Hepatocyte (in vitro differentiated cells): ENCODE measurements at regions not wholly inside any gene's neighbourhood (a gene's known extent, or its start where the extent isn't known, plus 50 kb on each side); places are given as distances from the start of the nearest gene placed in this dataset.

Experiments
- DNase-seq: peaks from one replicate; pipeline ENCODE4 v3.0.0-alpha.2; 2016; ENCODE audit warnings: low spot score
- H2AFZ ChIP-seq: fragments of 200-600 bp; sonication (generic); 2 replicates; pipeline ENCODE4 v1.6.0; 2016; ENCODE audit warnings: antibody characterized with exemption, mild to moderate bottlenecking
- H3K27ac ChIP-seq: fragments of 200-600 bp; sonication (generic); 2 replicates; pipeline ENCODE4 v1.5.1; 2016; ENCODE audit warnings: mild to moderate bottlenecking
- H3K27me3 ChIP-seq: fragments of 200-600 bp; sonication (generic); 2 replicates; pipeline ENCODE4 v1.6.1; 2016
- H3K36me3 ChIP-seq: fragments of 200-600 bp; sonication (generic); replicated peaks from 2 replicates; pipeline ENCODE4 v1.5.1; 2016; ENCODE audit warnings: low read depth; ENCODE audit not compliant: insufficient read depth
- H3K4me1 ChIP-seq: fragments of 200-600 bp; sonication (generic); 2 replicates; pipeline ENCODE4 v1.5.1; 2016; ENCODE audit warnings: mild to moderate bottlenecking, moderate library complexity; ENCODE audit not compliant: insufficient read depth
- H3K4me2 ChIP-seq: fragments of 200-600 bp; sonication (generic); 2 replicates; pipeline ENCODE4 v1.6.0; 2016
- H3K4me3 ChIP-seq: fragments of 200-600 bp; sonication (generic); 2 replicates; pipeline ENCODE4 v1.5.1; 2016; ENCODE audit warnings: mild to moderate bottlenecking
- H3K79me2 ChIP-seq: fragments of 200-600 bp; sonication (generic); 2 replicates; pipeline ENCODE4 v1.6.0; 2017; ENCODE audit warnings: mild to moderate bottlenecking
- H3K9me2 ChIP-seq: fragments of 200-600 bp; sonication (generic); replicated peaks from 2 replicates; pipeline ENCODE4 v1.6.0; 2017; ENCODE audit warnings: mild to moderate bottlenecking; ENCODE audit not compliant: insufficient read depth
- H3K9me3 ChIP-seq: fragments of 200-600 bp; sonication (generic); 2 replicates; pipeline ENCODE4 v1.5.1; 2016; ENCODE audit warnings: low read depth, mild to moderate bottlenecking
- H4K20me1 ChIP-seq: fragments of 200-600 bp; sonication (generic); 2 replicates; pipeline ENCODE4 v1.6.0; 2016; ENCODE audit warnings: mild to moderate bottlenecking; ENCODE audit not compliant: insufficient read depth, poor library complexity, severe bottlenecking
- CTCF ChIP-seq: fragments of 200-600 bp; sonication (generic); IDR thresholded peaks from 2 replicates; pipeline ENCODE4 v1.5.1; 2016; ENCODE audit warnings: antibody characterized with exemption, mild to moderate bottlenecking; ENCODE audit not compliant: poor library complexity
- EZH2 ChIP-seq: fragments of 200-600 bp; sonication (generic); IDR thresholded peaks from 2 replicates; pipeline ENCODE4 v1.6.1; 2016; ENCODE audit warnings: antibody characterized with exemption, mild to moderate bottlenecking, borderline replicate concordance
- EZH2phosphoT487 ChIP-seq: fragments of 200-600 bp; sonication (generic); IDR thresholded peaks from one replicate; pipeline ENCODE4 v1.6.1; 2018; ENCODE audit warnings: antibody characterized with exemption, mild to moderate bottlenecking, low read depth, moderate library complexity; ENCODE audit not compliant: unreplicated experiment, severe bottlenecking
- WGBS: methylation state at CpG from one replicate; pipeline ENCODE4 v1.1.6; 2016; ENCODE audit warnings: low lambda C conversion rate; ENCODE audit errors: missing lambda C conversion rate; 5-methylcytosine and 5-hydroxymethylcytosine counted together

- 49% methylated on average over 3 of the region's 3 CpGs for WGBS
- H3K79me2 ChIP-seq = no peaks in the 10 kb centered on the region
- TF ChIP-seq CTCF (no peak), EZH2phosphoT487 (no peak), EZH2 (no peak)
- no peaks in the 10 kb centered on the region for H3K4me1 ChIP-seq
- no peaks in the 10 kb centered on the region for H3K36me3 ChIP-seq
- no peak overlapping the region for H2AFZ ChIP-seq
- peaks cover 4% of the 10 kb centered on the region for H3K27me3 ChIP-seq
- H3K9me2 ChIP-seq = no peaks in the 10 kb centered on the region
- no peak overlapping the region for H3K4me2 ChIP-seq
- no peak overlapping the region for H3K27ac ChIP-seq
- H3K4me3 ChIP-seq = no peak overlapping the region
- no peaks in the 10 kb centered on the region for H3K9me3 ChIP-seq
- no peak for DNase-seq
- no peaks in the 10 kb centered on the region for H4K20me1 ChIP-seq
These were observed 127.9 kb upstream of the PAX6 start for GRCh38 chr11:31939004-31939403.

GRCh38 chr11:31936312-31936711 lies 125.2 kb upstream of the PAX6 start:
- Histone ChIP-seq H4K20me1 (no peaks in the 10 kb centered on the region), H3K36me3 (no peaks in the 10 kb centered on the region), H3K4me1 (no peaks in the 10 kb centered on the region), H3K4me3 (no peak overlapping the region), H2AFZ (no peak overlapping the region), H3K4me2 (no peak overlapping the region), H3K27ac (no peak overlapping the region), H3K27me3 (no peaks in the 10 kb centered on the region), H3K9me3 (no peaks in the 10 kb centered on the region), H3K79me2 (no peaks in the 10 kb centered on the region), H3K9me2 (no peaks in the 10 kb centered on the region)
- no peak for DNase-seq
- no peak for TF ChIP-seq CTCF
- whole genome bisulfite sequencing = 92% methylated on average over 1 of the region's 1 CpG

GRCh38 chr11:31932879-31933278 lies 121.8 kb upstream of the PAX6 start:
- no peak for DNase-seq
- H2AFZ ChIP-seq = no peak overlapping the region

More at GRCh38 chr11:31932879-31933278, 121.8 kb upstream of the PAX6 start:
- no peaks in the 10 kb centered on the region for H3K27me3 ChIP-seq
- no peaks in the 10 kb centered on the region for H3K9me2 ChIP-seq
- no peaks in the 10 kb centered on the region for H3K9me3 ChIP-seq
- no peak overlapping the region for H3K27ac ChIP-seq
- H3K36me3 ChIP-seq = no peaks in the 10 kb centered on the region
- no peak overlapping the region for H3K4me3 ChIP-seq
- no peaks in the 10 kb centered on the region for H4K20me1 ChIP-seq
- no peaks in the 10 kb centered on the region for H3K4me1 ChIP-seq
- H3K4me2 ChIP-seq = no peak overlapping the region
- 59% methylated on average over 9 of the region's 9 CpGs for WGBS
- no peaks in the 10 kb centered on the region for H3K79me2 ChIP-seq
- no peak for TF ChIP-seq EZH2
- no peak for TF ChIP-seq EZH2phosphoT487
- no peak for TF ChIP-seq CTCF
